MM.1S (cell line): ENCODE measurements at regions not wholly inside any gene's neighbourhood (a gene's known extent, or its start where the extent isn't known, plus 50 kb on each side); places are given as distances from the start of the nearest gene placed in this dataset.

Source experiments
- DNase-seq: peaks from one replicate; pipeline ENCODE4 v3.0.0-alpha.2; 2015
- H2AFZ ChIP-seq: fragments of 300-600 bp; sonication (generic); 2 replicates; pipeline ENCODE4 v1.6.0; 2016; ENCODE audit warnings: antibody characterized with exemption, low read length
- H3F3A ChIP-seq: fragments of 300-600 bp; sonication (generic); 2 replicates; pipeline ENCODE4 v1.6.1; 2016; ENCODE audit warnings: mild to moderate bottlenecking, antibody characterized with exemption, low read length, moderate library complexity, mixed read lengths; ENCODE audit not compliant: insufficient read depth
- H3K27ac ChIP-seq: fragments of 300-600 bp; sonication (generic); 2 replicates; pipeline ENCODE4 v1.5.1; 2016; ENCODE audit warnings: mild to moderate bottlenecking, low read length
- H3K27me3 ChIP-seq: fragments of 300-600 bp; sonication (generic); replicated peaks from 2 replicates; pipeline ENCODE4 v1.6.0; 2016; ENCODE audit warnings: low read length; ENCODE audit not compliant: insufficient read depth
- H3K36me3 ChIP-seq: fragments of 300-600 bp; sonication (generic); replicated peaks from 2 replicates; pipeline ENCODE4 v1.6.1; 2016; ENCODE audit warnings: mild to moderate bottlenecking, low read length, mixed read lengths; ENCODE audit not compliant: insufficient read depth
- H3K4me1 ChIP-seq: fragments of 300-600 bp; sonication (generic); 2 replicates; pipeline ENCODE4 v1.6.1; 2016; ENCODE audit warnings: low read length, mixed read lengths
- H3K4me2 ChIP-seq: fragments of 300-600 bp; sonication (generic); 2 replicates; pipeline ENCODE4 v1.6.0; 2016; ENCODE audit warnings: low read depth, low read length
- H3K4me3 ChIP-seq: fragments of 300-600 bp; sonication (generic); 2 replicates; pipeline ENCODE4 v1.5.1; 2016; ENCODE audit warnings: low read length, mixed read lengths
- H3K79me2 ChIP-seq: fragments of 300-600 bp; sonication (generic); 2 replicates; pipeline ENCODE4 v1.6.1; 2016; ENCODE audit warnings: mixed run types, low read length, mixed read lengths
- H3K9ac ChIP-seq: fragments of 300-600 bp; sonication (generic); 2 replicates; pipeline ENCODE4 v1.6.1; 2016; ENCODE audit warnings: low read length, mixed read lengths
- H3K9me2 ChIP-seq: fragments of 300-600 bp; sonication (generic); replicated peaks from 2 replicates; pipeline ENCODE4 v1.6.1; 2016; ENCODE audit warnings: mild to moderate bottlenecking, low read length, mixed read lengths; ENCODE audit not compliant: insufficient read depth
- H3K9me3 ChIP-seq: fragments of 300-600 bp; sonication (generic); replicated peaks from 2 replicates; pipeline ENCODE4 v1.6.1; 2016; ENCODE audit warnings: mild to moderate bottlenecking, low read length, mixed read lengths; ENCODE audit not compliant: insufficient read depth
- H4K20me1 ChIP-seq: fragments of 300-600 bp; sonication (generic); 2 replicates; pipeline ENCODE4 v1.6.1; 2016; ENCODE audit warnings: mild to moderate bottlenecking, low read length, moderate library complexity, mixed read lengths; ENCODE audit not compliant: insufficient read depth
- CTCF ChIP-seq: fragments of 300-600 bp; sonication (generic); IDR thresholded peaks from 2 replicates; pipeline ENCODE4 v1.5.1; 2016; ENCODE audit warnings: antibody characterized with exemption, low read length, mixed read lengths
- EZH2 ChIP-seq: fragments of 300-600 bp; sonication (generic); optimal IDR thresholded peaks from 2 replicates; pipeline ENCODE3; 2017; ENCODE audit warnings: low read depth, mild to moderate bottlenecking, antibody characterized with exemption, low read length, mixed read lengths
- EZH2phosphoT487 ChIP-seq: fragments of 300-600 bp; sonication (generic); IDR thresholded peaks from 2 replicates; pipeline ENCODE4 v1.6.1; 2018; ENCODE audit warnings: antibody characterized with exemption, low read length

DNA sequence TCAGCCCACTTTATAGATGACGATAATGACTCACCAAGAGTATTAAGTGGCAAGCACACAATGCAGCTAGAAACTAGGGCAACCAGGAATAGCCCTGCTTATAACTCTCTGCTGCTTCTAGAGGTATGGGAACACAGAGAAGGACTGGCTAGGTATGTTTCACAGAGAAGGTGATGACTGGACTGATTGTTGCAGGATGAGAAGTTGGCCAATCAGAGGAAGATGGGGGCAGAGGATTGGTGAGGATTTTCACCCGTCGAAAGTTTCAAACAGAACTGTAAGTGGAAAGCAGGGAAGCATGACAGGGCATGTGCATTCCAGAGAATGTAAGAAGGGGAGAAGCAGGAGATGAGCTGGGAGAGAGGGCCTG lies 222.4 kb upstream of the JUN start:
- Histone ChIP-seq H3K27me3 (no peaks in the 10 kb centered on the region), H4K20me1 (no peaks in the 10 kb centered on the region), H3K27ac (no peak overlapping the region), H3K79me2 (no peaks in the 10 kb centered on the region), H3K4me1 (peaks cover 52% of the 10 kb centered on the region), H3K9ac (no peak overlapping the region), H3K4me3 (no peak overlapping the region), H2AFZ (no peak overlapping the region), H3K36me3 (no peaks in the 10 kb centered on the region), H3K9me2 (no peaks in the 10 kb centered on the region), H3K9me3 (no peaks in the 10 kb centered on the region), H3F3A (peaks cover 23% of the 10 kb centered on the region), H3K4me2 (no peak overlapping the region)
- no peak for DNase-seq
- TF ChIP-seq EZH2: no peak
- TF ChIP-seq CTCF: no peak
- no peak for TF ChIP-seq EZH2phosphoT487

DNA sequence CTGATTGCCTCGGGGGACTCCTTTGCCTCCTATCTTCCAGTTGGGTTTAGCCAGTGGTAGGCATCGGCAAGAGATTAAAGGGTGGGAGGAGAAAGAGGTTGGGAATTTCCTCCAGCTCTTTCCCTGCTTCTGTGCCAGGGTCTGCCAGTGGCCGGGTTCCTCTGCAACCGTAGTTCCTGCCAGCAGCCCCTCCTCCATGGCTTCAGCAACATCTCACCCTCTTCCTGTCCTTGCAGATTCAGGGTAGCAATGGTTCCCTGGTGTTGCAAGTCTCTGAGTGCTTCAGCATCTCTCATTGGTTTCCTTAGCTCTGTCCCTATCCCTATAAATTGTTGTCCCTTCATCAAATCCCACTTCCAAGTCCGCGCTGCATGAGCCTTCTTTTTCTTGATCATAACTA lies 223.1 kb upstream of the JUN start:
- H3K36me3 ChIP-seq: no peaks in the 10 kb centered on the region
- no peak overlapping the region for H3K27ac ChIP-seq
- no peak overlapping the region for H2AFZ ChIP-seq
- H3K4me2 ChIP-seq: no peak overlapping the region
- no peak for DNase-seq
- H3K79me2 ChIP-seq: no peaks in the 10 kb centered on the region
- peaks cover 23% of the 10 kb centered on the region for H3F3A ChIP-seq
- no peaks in the 10 kb centered on the region for H3K9me3 ChIP-seq
- peaks cover 52% of the 10 kb centered on the region for H3K4me1 ChIP-seq
- no peak overlapping the region for H3K9ac ChIP-seq
- no peak overlapping the region for H3K4me3 ChIP-seq
- no peaks in the 10 kb centered on the region for H3K9me2 ChIP-seq
- no peaks in the 10 kb centered on the region for H4K20me1 ChIP-seq
- no peaks in the 10 kb centered on the region for H3K27me3 ChIP-seq
- TF ChIP-seq CTCF: no peak
- no peak for TF ChIP-seq EZH2phosphoT487
- no peak for TF ChIP-seq EZH2

DNA sequence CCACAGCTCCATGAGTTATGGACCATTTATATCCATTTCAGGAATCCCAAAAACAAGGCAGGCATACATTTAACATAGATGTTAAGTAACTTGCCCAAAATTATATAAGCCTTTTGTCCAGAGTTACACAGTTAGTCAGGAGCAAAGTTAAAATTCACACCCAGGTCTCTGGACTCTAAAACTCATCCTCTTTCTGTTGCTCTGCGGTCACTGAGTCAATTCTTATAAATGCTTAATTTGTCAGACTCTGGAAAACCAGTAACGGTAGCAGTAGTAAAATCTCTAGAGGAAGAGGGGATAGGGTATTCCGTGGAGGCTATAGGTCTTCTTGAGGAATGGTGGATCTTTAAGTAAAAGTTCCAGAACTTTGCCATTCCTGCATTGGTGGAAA lies 223.6 kb upstream of the JUN start:
- no peak for DNase-seq
- no peak overlapping the region for H3K4me3 ChIP-seq
- peaks cover 53% of the 10 kb centered on the region for H3K4me1 ChIP-seq
- peak overlapping the region; percentile 57; the same call in 1 of the 2 replicates for H3K4me2 ChIP-seq
- H3F3A ChIP-seq: peaks cover 23% of the 10 kb centered on the region
- no peak overlapping the region for H3K9ac ChIP-seq
- no peaks in the 10 kb centered on the region for H3K27me3 ChIP-seq
- H3K36me3 ChIP-seq: no peaks in the 10 kb centered on the region
- H2AFZ ChIP-seq: no peak overlapping the region
- H4K20me1 ChIP-seq: no peaks in the 10 kb centered on the region
- TF ChIP-seq EZH2phosphoT487 (no peak), EZH2 (no peak), CTCF (no peak)
- H3K9me2 ChIP-seq: no peaks in the 10 kb centered on the region
- no peaks in the 10 kb centered on the region for H3K9me3 ChIP-seq
- peak overlapping the region; percentile 44; the same call in 1 of the 2 replicates for H3K27ac ChIP-seq
- H3K79me2 ChIP-seq: no peaks in the 10 kb centered on the region
